GM18502 (cell line): ENCODE measurements at regions not wholly inside any gene's neighbourhood (a gene's known extent, or its start where the extent isn't known, plus 50 kb on each side); places are given as distances from the start of the nearest gene placed in this dataset.

Experiments
- ATAC-seq: cut with Tn5 transposase; IDR thresholded peaks from one replicate; pipeline ENCODE4 v1.9.1; 2021; ENCODE audit warnings: mild to moderate bottlenecking; ENCODE audit not compliant: unreplicated experiment, poor library complexity

DNA sequence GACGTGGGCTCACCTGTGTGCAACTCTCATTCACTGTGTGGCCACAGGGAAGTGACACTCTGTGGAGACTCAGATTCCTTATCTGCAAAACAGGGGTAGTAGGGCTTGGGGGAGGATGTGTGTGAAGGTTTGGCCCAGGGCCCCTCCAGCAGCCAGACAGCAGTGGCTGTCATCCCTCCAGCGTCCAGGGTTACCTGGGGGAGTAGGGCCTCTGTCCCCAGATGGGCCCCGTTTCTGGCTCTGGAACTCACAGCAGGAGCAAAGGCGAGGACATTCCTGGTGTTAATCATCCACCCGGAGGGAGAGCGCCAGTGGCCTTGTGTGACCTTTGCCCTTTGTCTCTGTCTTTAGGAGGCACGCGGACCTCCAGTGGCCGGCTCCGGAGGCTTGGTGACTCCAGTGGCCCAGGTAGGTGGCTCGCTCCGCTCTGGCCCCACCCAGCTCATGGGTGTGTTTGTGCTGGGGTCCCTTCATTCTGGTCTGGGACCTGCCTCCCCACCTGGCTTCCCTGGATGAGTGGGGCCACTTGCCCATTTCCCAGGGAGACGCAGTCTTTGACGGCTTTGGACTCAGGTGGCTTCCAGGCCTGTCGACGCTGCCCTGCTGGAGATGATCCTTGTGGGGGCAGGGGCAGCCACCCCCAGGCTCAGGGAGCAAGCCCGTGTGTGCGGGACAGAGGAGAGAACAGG lies 166.2 kb downstream of the SEC14L1 start:
- ATAC-seq, result no peak

DNA sequence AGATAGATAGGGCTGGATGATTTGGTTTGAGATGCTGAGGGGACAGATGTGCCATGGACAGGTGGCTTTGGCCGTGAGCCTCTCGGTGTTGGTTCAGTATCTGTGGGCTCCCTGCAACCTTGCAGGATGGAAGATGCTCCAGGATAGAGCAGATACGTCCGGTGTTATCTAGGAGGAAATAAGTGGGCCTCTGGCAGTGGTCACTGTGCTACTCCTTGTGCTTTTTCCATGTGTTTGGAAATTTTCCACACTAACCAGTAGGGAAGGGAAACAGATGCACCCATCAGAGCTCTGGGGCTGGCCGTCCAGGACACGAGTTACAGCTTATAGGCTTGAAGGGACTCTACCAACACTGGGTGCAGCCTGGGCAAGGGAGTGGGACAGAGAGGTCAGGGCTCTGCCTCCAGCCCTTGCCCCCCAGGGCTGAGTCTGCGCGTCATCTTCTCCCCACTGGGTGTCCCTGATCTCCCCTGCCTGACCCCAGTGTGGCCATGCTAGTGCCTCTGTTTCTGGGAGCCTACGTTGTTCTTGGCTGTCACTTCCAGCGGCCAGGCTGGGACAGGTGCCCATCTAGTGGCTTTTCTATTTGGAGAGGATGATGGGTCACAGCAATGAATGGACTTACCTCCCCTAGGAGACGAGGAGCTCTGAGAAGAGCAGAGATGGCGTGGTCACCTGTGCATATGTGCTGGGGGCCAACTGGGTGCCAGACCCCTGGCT lies 166.9 kb downstream of the SEC14L1 start:
- no peak for ATAC-seq

- ATAC-seq, result no peak
These were observed 168.3 kb downstream of the SEC14L1 start for GRCh38 chr17:77308861-77309726.

DNA sequence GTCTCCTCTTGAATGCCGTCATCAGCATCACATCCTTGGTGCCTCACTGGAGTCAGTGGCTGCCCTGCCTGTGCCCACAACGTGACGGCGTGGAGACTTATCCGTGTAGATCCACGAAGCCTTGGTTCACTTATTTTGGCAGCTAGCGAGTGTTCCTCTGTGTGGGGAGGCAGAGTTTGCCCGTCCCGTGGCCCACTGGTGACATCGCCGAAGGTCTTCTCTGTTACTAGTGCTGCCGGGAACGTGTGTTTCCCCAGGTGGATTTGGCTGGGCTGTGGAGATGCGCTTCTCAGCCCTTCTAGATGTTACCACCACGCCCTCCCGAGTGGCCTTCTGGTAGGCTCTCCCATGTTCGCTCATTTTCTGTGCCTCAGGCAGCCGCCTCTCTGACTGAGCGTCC lies 169.6 kb downstream of the SEC14L1 start:
- no peak for ATAC-seq

- ATAC-seq, result no peak
These were observed 170.7 kb downstream of the SEC14L1 start for GRCh38 chr17:77311371-77311981.

- ATAC-seq, result no peak
These were observed 171.4 kb downstream of the SEC14L1 start for GRCh38 chr17:77312061-77312701.

DNA sequence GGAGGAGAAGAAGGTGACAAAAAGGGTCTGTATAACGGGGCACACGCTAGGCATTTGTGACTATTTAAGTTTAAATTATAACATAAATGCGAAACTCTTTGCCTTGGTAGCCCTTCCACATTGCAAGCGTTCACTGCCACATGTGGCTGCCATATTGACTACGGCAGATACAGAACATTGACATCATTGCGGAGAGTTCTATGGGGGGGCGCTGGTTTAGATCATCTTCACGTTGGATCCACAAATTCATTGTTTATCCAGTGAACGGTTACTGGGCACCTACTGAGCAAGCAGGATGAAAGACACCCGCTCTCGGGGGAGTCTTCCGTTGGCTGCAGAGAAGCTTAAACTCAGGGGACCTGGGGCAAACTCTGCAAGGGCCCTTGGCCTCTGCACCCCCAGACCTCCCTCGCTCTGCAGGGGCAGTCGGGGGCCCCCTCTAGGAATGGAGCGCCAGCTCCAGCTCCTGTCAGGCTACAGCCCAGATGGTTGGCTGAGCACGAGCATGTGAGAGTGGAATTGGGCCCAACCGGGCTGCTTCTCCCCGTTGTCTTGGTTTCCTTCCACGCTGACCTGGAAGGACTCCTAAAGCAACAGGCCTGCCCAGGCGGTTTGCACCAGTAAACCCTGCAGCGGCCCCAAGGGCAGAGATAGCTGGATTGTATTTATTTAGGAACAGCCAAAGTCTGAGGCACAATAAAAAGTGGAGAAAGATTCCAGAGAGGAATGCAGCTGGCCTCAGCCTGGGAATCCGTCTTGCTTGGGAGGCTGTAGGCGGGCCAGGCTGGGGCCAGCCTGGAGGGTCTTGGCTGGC lies 172.2 kb downstream of the SEC14L1 start:
- no peak for ATAC-seq

- no peak for ATAC-seq
These were observed 173.1 kb downstream of the SEC14L1 start for GRCh38 chr17:77313831-77314230.

- no peak for ATAC-seq
These were observed 173.8 kb downstream of the SEC14L1 start for GRCh38 chr17:77314601-77315000.

DNA sequence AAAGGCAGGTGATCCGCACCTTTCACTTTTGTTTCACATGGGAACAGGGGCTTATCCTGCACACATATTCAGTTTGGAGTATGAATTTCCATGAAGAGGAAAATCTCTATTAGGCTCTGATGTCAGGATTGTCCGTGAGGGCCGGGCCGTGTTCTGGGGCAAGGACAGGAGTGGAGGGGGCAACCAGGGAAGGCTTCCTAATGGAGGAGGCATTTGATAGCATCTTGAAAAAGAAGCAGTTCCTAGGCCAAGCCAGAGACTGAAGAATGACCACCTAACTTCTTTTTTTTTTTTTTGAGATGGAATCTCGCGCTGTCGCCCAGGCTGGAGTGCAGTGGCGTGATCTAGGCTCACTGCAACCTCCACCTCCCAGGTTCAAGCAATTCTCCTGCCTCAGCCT lies 174.2 kb downstream of the SEC14L1 start:
- ATAC-seq, result no peak

DNA sequence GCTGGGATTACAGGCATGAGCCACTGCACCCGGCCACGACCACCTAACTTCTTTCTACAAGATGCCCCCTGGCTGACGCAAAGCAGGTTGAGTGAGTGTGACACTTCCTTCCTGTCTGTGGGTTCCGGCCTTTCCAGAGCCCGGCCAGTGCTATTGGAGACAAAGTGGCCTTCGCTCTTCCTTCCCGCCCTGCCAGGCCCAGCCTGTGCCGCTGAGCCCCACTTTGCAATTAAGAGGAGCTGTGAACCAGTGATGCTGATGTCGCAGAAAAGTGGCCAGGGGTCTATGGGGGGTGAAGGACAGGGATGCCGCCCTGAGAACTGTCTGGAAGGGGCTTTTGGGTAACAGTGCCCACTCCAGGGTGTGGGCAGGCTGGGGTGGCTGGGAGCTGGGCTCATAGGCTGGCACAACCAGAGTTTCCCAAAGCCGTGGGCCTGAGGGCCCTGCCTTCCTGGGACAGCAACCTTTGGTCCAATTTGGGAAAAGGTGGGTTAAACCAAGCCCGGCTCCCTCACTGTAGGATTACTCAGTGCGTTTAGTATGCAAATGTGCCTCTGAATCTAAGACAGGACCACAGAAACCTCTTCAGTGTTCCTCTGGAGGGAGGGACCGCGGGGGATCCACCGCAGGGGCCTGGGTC lies 174.9 kb downstream of the SEC14L1 start:
- ATAC-seq, result no peak

DNA sequence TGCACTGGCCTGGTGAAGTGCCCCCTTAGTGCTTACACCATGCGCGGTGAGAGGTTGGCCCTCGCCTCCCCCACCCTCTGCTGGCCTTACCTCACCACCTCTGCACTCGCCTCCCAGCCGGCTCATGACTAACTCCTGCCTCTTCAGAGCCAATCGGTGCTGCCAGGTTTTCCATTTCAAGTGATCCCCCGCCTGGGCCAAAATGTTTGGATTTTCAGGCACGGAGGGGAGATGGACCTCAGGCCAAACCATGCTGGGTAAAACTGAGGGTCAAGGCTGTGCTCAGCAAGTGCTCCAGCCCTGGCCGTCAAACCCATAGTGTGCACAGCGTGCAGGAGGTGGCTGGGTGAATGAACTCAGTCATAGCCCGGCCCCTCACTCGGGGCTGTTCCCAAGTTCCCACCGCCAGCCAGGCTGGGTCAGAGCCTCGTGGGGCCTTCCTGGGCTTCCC lies 175.4 kb downstream of the SEC14L1 start:
- no peak for ATAC-seq

GRCh38 chr17:77316651-77317050 lies 175.9 kb downstream of the SEC14L1 start:
- ATAC-seq, result no peak

GRCh38 chr17:77317091-77317750 lies 176.5 kb downstream of the SEC14L1 start:
- ATAC-seq, result no peak

GRCh38 chr17:77318021-77318420 lies 177.3 kb downstream of the SEC14L1 start:
- no peak for ATAC-seq

- ATAC-seq, result no peak
These were observed 177.9 kb downstream of the SEC14L1 start for GRCh38 chr17:77318491-77319210.

- ATAC-seq, result no peak
These were observed 178.7 kb downstream of the SEC14L1 start for GRCh38 chr17:77319211-77320043.
